Caco-2 (cell line): ENCODE measurements at regions not wholly inside any gene's neighbourhood (a gene's known extent, or its start where the extent isn't known, plus 50 kb on each side); places are given as distances from the start of the nearest gene placed in this dataset.

Experiments used
- BruUV-seq: library from RNA; stranded (reverse); fragments of 400-500 nt; replicated peaks from 2 replicates; lab custom pipeline; 2021; lab: Mats Ljungman, UMichigan
- CTCF ChIA-PET: fragments of 300-600 bp; sonication (Branson Sonifier 250); formaldehyde crosslinking; loops from one replicate; lab custom pipeline; 2022; ENCODE audit warnings: antibody characterized with exemption; lab: Charles Lee
- POLR2A ChIA-PET: fragments of 300-600 bp; sonication (Branson Sonifier 250); formaldehyde crosslinking; loops from one replicate; lab custom pipeline; 2022; ENCODE audit warnings: antibody characterized with exemption; lab: Charles Lee
- DNase-seq, 2 experiments: peaks; one replicate each; pipeline versions ENCODE4 v3.0.0 to v3.0.0-alpha.2; 2020 to 2022
- H3K27me3 ChIP-seq: replicated peaks from 2 replicates; pipeline ENCODE4 v1.6.0; 2011; ENCODE audit warnings: low read length; ENCODE audit not compliant: control insufficient read depth, insufficient read depth
- H3K36me3 ChIP-seq: 2 replicates; pipeline ENCODE4 v1.5.1; 2011; ENCODE audit warnings: low read length; ENCODE audit not compliant: control insufficient read depth, insufficient read depth
- H3K4me1 ChIP-seq: fragments of 250-450 bp; sonication (Bioruptor Pico); 2 replicates; pipeline ENCODE4 v1.5.1; 2020; ENCODE audit warnings: mild to moderate bottlenecking
- H3K4me3 ChIP-seq: 2 replicates; pipeline ENCODE4 v1.5.1; 2011; ENCODE audit warnings: low read depth, mild to moderate bottlenecking, control low read depth, low read length
- H3K9me3 ChIP-seq: fragments of 250-450 bp; sonication (Bioruptor Pico); 2 replicates; pipeline ENCODE4 v1.5.1; 2020; ENCODE audit warnings: mild to moderate bottlenecking, moderate library complexity
- H3K27ac Mint-ChIP-seq: one replicate; pipeline ENCODE4 v1.8.0; 2022; ENCODE audit warnings: mixed read lengths; ENCODE audit not compliant: unreplicated experiment
- H3K27me3 Mint-ChIP-seq: one replicate; pipeline ENCODE4 v1.8.0; 2022; ENCODE audit warnings: mixed read lengths; ENCODE audit not compliant: insufficient read depth, unreplicated experiment
- H3K36me3 Mint-ChIP-seq: one replicate; pipeline ENCODE4 v1.8.0; 2022; ENCODE audit warnings: mild to moderate bottlenecking, mixed read lengths; ENCODE audit not compliant: insufficient read depth, unreplicated experiment
- H3K4me1 Mint-ChIP-seq: one replicate; pipeline ENCODE4 v1.8.0; 2022; ENCODE audit warnings: low read depth, mixed read lengths; ENCODE audit not compliant: unreplicated experiment
- H3K4me3 Mint-ChIP-seq: one replicate; pipeline ENCODE4 v1.8.0; 2022; ENCODE audit warnings: mild to moderate bottlenecking, moderate library complexity, mixed read lengths; ENCODE audit not compliant: unreplicated experiment
- H3K9me3 Mint-ChIP-seq: one replicate; pipeline ENCODE4 v1.8.0; 2022; ENCODE audit warnings: mixed read lengths; ENCODE audit not compliant: unreplicated experiment
- intact Hi-C: fragments of 100-400 bp; cut with micrococcal nuclease; formaldehyde crosslinking; loops from one replicate; pipeline ENCODE4 v1.10.0; 2022; ENCODE audit not compliant: unreplicated experiment
- TF ChIP-seq, protein P1 (sequence below), 2 experiments: fragments of 200-600 bp in 1 of 2; IDR thresholded peaks; 1 replicate in 1 of 2; 2 replicates in 1 of 2; pipeline versions ENCODE4 v1.5.1 to v1.8.0; 2011 to 2022; ENCODE audit warnings: antibody characterized with exemption in 1 of 2, control low read depth in 1 of 2, inconsistent platforms in 1 of 2, low read depth in 1 of 2, low read length in 1 of 2, mild to moderate bottlenecking in 1 of 2, moderate library complexity in 1 of 2; ENCODE audit not compliant: insufficient read depth in 1 of 2, severe bottlenecking in 1 of 2, unreplicated experiment in 1 of 2

DNA sequence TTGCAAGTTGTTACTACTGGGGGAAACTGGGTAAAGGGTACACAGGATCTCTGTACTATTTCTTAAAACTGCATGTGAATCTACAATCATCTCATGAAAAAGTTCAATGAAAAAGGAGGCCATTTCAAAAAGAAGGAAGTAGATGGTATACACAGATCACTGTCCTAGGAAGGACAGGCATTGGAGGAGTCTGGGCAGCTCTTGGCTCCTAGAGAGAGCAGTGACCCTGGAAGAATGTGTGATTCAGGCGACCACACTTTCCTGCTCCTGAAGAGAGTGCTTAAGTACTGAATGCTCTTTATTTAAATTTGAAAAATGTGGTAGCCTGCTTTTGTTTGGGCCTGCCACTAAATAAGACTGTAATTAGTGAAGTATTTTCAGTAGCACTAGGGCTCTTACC lies 318.1 kb upstream of the CASK start:
- TF ChIP-seq, protein P1, sequence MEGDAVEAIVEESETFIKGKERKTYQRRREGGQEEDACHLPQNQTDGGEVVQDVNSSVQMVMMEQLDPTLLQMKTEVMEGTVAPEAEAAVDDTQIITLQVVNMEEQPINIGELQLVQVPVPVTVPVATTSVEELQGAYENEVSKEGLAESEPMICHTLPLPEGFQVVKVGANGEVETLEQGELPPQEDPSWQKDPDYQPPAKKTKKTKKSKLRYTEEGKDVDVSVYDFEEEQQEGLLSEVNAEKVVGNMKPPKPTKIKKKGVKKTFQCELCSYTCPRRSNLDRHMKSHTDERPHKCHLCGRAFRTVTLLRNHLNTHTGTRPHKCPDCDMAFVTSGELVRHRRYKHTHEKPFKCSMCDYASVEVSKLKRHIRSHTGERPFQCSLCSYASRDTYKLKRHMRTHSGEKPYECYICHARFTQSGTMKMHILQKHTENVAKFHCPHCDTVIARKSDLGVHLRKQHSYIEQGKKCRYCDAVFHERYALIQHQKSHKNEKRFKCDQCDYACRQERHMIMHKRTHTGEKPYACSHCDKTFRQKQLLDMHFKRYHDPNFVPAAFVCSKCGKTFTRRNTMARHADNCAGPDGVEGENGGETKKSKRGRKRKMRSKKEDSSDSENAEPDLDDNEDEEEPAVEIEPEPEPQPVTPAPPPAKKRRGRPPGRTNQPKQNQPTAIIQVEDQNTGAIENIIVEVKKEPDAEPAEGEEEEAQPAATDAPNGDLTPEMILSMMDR (IDR thresholded peaks at IDR 0.05; ENCODE audit: insufficient read depth in 1 of 2, low read depth in 1 of 2, low read length in 1 of 2, severe bottlenecking in 1 of 2, unreplicated experiment in 1 of 2): no peak
- no peaks in the 10 kb centered on the region for H3K27me3 Mint-ChIP-seq
- H3K4me3 Mint-ChIP-seq: no peak overlapping the region
- H3K9me3 ChIP-seq: no peaks in the 10 kb centered on the region
- no peaks in the 10 kb centered on the region for H3K27me3 ChIP-seq
- peaks cover 7% of the 10 kb centered on the region for H3K4me1 Mint-ChIP-seq
- no TSS peak for BruUV-seq
- H3K4me3 ChIP-seq: no peak overlapping the region
- peaks cover 8% of the 10 kb centered on the region; the same call in 1 of the 2 replicates for H3K4me1 ChIP-seq
- CTCF ChIA-PET: no interaction called here
- no peaks in the 10 kb centered on the region for H3K36me3 ChIP-seq
- no peak for DNase-seq
- H3K36me3 Mint-ChIP-seq: no peaks in the 10 kb centered on the region
- H3K9me3 Mint-ChIP-seq: no peaks in the 10 kb centered on the region
- POLR2A ChIA-PET: no interaction called here
- no peak overlapping the region for H3K27ac Mint-ChIP-seq
- intact Hi-C loops: loop anchor here (10.0 kb wide), 1 partner anchor 147 kb away; no protein-coding TSS in a partner anchor

DNA sequence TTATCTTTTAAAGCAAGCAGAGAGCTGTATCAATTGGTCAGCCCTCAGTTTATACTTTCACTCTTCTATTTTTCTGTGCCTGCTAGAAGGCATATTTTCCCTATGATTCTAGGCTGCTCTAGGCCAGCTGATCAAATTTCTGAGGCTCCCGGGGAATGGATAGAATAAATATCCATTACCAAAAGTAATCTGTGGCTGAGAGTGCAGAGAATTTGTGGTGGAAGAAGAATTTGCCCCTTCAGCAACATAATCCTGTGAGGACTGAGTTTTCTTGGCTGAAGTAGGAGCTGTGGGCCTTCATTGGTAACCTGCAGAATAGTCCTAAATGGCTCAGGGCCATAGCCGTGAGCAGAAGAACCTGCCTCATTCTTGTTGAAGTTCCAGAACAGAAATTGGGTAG lies 314.6 kb upstream of the CASK start:
- no TSS peak for BruUV-seq
- Histone ChIP-seq H3K9me3 (no peaks in the 10 kb centered on the region), H3K4me3 (no peak overlapping the region), H3K36me3 (no peaks in the 10 kb centered on the region), H3K4me1 (no peaks in the 10 kb centered on the region), H3K27me3 (no peaks in the 10 kb centered on the region)
- Mint-ChIP-seq H3K27ac (no peak overlapping the region), H3K27me3 (no peaks in the 10 kb centered on the region), H3K4me1 (no peaks in the 10 kb centered on the region), H3K36me3 (no peaks in the 10 kb centered on the region), H3K4me3 (no peak overlapping the region), H3K9me3 (no peaks in the 10 kb centered on the region)
- POLR2A ChIA-PET: no interaction called here
- CTCF ChIA-PET: no interaction called here
- no peak for DNase-seq
- TF ChIP-seq, protein P1 (IDR thresholded peaks at IDR 0.05; ENCODE audit: insufficient read depth in 1 of 2, low read depth in 1 of 2, low read length in 1 of 2, severe bottlenecking in 1 of 2, unreplicated experiment in 1 of 2): no peak
- intact Hi-C loops: no loop called here

DNA sequence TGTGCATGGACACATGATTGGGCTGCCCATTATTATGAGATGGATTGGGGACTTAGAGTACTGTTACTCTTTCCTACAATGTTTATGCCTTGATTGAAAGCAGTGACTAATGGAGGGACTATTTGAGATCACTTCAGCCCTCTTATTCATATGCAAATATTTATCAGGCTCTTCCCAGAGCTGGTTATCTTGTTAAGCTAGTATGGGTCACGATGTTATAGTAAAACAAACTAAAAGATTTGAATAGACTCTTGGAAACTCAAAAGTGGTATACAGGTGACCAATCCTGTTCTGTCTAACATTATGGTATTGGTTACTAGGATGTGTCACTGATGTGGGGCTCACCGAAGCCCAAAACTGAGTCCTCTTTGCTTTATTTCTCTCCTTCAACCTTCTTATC lies 306.2 kb upstream of the CASK start:
- ChIA-PET POLR2A (no interaction called here), CTCF (no interaction called here)
- BruUV-seq: no TSS peak

More for the DNA sequence above, 306.2 kb upstream of the CASK start:
- Mint-ChIP-seq H3K4me3 (no peak overlapping the region), H3K4me1 (no peaks in the 10 kb centered on the region), H3K9me3 (peaks cover 8% of the 10 kb centered on the region), H3K36me3 (no peaks in the 10 kb centered on the region), H3K27ac (no peak overlapping the region), H3K27me3 (no peaks in the 10 kb centered on the region)
- no peak for DNase-seq
- H3K4me3 ChIP-seq: no peak overlapping the region
- H3K36me3 ChIP-seq: no peaks in the 10 kb centered on the region
- no peaks in the 10 kb centered on the region for H3K27me3 ChIP-seq
- intact Hi-C loops: no loop called here
- no peaks in the 10 kb centered on the region for H3K9me3 ChIP-seq
- TF ChIP-seq, protein P1 (IDR thresholded peaks at IDR 0.05; ENCODE audit: insufficient read depth in 1 of 2, low read depth in 1 of 2, low read length in 1 of 2, severe bottlenecking in 1 of 2, unreplicated experiment in 1 of 2): no peak
- no peaks in the 10 kb centered on the region for H3K4me1 ChIP-seq
